GM19438 (cell line): ENCODE measurements at regions not wholly inside any gene's neighbourhood (a gene's known extent, or its start where the extent isn't known, plus 50 kb on each side); places are given as distances from the start of the nearest gene placed in this dataset.
A peak's percentile ranks its signal among the peaks of the same experiment; 100 is the strongest.

Experiments
- ATAC-seq: cut with Tn5 transposase; IDR thresholded peaks from one replicate; pipeline ENCODE4 v1.9.1; 2021; ENCODE audit warnings: low read depth; ENCODE audit not compliant: unreplicated experiment

DNA sequence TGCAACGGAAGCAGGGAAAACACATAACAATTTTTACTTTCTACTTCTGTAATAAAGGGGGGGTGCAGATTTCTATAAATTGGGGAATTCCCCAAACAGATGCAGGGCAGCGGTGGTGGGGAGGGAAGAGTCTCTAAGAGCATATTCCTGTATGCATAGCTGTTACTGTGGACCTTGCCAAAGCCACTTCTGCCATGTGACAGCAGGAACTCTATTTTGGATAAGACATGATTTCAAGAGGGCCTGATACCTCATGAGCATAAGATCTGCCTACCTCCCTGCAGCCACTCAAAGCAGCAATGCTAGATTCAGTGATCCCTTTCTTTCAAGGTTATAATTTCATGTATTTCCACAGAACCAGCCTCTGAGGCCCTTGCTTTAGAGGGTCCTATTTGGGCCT, 86.2 kb upstream of the CNKSR3 start:
- ATAC-seq: no peak

DNA sequence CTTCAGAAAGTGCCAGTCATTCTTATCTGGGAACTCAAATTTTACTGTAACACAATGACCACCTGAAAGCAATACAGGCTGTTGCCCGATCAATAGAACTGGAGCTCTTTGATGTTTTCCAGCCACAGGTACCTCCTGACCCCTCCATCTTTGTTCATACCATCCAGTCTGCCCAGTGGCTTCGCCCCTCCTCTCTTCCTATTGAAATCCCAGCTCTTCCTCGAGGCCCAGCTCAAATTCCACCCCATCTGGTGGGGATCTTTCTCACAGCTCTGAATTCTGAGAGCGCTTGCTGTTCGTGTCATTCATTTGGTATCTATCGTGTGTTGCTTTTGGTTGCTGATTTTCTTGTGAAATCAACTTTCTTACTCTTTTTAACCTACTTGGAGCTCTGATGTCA, 87.9 kb upstream of the CNKSR3 start:
- no peak for ATAC-seq

DNA sequence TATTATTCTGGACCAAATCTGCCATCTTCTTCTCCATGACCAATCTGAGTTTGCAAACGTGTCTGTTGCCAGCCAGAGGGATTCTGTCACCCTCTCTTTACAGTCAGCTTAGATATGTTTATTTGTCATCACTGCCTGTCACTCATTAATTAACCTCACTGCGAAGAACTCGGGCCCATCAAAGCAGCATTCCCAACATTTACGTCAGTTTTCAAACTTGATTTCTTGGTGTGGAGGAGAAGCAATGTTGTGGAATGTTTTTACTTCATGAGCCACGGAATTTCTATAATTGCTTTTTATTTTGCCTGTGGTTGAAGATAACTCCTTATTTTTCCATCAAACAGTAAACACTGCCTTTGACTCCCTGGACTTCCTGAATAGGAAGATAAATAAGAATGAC, 91.8 kb upstream of the CNKSR3 start:
- no peak for ATAC-seq

DNA sequence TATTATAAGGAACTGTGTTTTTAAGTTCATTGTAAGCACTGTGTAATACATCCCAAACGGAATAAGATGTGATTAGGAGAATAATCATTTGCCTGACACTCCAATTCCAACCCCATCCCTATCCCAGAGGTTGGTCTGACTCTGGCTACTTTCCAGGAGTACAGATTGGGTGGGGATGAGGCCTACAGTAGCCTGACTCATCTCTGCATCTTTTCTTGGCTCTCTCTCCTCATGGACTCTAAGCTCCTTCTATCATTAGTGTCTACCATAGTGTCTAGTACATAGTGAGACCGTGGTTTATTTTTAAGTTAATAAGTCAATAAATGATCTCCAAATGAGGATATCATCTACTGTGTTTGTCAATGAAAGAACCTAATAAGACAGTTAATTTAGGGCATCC, 92.2 kb upstream of the CNKSR3 start:
- ATAC-seq: no peak

DNA sequence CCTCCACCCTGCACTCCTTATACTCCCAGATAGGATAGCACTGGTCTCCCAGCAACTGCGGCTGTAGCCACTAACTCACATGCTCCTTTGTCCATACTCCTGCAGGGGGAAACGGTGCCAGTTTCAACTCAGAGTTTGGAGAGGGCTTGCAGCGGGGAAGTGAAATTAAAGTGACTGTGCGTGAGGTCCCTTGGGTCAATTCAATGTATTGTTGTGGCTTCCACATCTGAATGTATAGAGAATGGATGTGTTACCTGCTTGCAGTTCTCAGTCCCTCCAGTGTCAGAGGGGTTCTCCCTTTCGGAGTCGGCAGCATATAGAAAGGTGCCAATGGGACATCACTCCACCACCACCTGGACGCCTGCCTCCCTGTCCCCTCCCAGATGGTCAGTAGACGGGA, 93.6 kb upstream of the CNKSR3 start:
- no peak for ATAC-seq

DNA sequence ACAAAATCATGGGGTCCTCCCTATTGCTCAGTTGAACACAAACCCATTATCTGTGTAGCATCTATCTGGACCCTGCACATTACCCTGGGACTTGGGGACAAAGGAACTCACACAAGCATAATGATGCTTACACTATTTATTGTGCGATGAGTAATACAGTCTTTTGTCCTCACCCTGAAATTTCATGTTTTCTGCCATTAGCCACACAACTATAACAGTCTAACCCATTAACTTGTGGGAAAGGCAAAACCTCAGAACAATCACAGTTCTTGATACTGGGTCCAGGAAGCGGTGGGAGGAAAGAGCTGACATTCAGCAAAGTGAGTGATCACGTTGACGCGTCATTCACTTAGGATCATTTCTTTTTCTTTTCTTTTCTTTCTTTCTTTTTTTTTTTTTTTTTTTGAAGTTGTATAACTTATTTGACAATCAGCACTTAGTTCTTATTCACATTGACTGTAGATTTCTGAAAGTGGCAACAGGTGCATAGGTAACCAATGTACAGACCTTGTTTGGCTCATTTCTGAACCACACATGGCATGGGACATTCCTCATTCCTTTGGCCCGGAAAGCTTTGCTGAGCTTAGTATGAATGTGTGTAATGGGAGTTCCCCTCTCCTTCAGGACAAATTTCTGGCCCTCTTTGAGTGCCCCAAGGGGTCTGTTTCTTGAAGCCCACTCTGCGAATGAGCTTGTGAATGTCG, 94.8 kb upstream of the CNKSR3 start:
- ATAC-seq: peak; percentile 54

DNA sequence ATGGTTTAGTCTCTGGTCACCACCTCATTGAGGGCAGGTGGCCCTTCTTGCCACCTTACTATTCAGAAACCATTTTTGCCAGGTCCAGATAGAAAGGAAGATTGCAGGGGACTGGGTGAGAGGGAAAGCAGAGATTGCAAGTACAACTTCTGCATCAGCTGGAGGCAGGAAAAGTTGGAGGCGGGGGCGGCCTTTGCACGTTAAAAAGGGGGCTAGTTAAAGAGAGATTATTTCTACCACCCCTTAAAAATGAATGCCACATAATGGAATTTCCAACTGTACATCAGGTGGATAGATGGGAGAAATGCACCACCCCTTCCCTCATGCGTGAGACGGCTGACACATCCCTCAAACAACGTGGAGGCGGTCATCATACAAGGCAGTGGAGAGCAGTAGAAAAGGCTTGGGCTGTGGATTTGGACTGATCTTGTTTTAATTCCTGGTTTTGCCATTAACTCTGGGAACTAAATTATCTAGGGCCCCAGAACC, 95.4 kb upstream of the CNKSR3 start:
- ATAC-seq: no peak

DNA sequence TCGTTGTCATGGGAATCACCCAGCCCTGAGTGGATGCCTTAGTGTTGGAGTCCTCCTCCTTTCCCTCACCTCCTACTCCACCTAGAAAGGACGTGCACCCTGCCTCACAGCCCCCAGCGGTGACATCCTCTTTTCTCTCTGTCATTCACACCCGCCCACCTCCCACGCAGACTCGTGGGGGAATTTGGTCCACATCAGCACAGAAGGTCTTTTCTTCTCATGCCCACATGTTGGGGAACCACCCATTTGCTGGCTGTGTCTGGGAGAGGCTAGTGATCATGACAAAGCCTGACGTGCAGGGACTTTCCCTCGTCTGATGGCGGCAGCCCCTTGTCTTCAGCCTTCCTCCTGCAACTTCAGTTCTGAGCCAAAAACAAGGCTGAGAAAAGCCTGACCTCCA, 96.0 kb upstream of the CNKSR3 start:
- ATAC-seq: peak; percentile 54

DNA sequence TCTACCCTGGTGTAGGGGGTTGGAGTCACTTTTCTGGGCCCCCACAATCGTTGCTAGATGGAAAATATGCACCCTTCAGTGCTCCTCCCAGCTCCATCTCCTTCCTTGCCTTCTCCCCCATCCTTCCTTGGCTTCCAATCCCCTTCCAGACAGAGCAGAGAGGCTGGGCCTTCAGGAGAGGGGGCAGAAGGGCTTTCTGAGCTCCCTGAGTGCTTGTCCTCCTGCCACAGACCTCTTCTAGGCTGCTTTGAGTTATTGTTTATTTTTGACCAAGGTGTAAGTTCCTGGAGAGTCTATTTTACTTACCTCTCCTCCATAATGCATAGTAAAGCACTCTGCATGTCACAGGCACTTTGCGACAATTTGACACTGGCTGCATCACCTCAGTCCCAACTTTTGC, 96.4 kb upstream of the CNKSR3 start:
- peak; percentile 2 for ATAC-seq

DNA sequence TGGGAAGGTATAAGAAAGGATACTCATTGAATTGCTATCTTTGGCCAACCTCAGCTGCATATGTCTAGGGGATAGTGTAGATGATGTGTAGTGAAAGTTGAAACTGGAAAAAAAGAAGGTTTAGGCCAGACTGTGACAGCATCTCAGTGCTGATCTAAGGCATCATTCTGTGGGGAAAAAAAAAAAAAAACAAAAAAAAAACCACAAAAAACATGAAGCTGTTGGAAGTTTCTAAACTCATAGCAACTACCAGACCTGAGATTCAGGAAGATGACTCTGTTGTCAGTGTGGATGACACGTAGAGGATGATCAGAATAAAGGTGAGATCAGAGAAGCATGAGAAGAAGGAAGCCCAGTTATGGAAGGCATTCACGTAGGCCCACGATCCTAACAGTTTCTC, 100.8 kb upstream of the CNKSR3 start:
- no peak for ATAC-seq

DNA sequence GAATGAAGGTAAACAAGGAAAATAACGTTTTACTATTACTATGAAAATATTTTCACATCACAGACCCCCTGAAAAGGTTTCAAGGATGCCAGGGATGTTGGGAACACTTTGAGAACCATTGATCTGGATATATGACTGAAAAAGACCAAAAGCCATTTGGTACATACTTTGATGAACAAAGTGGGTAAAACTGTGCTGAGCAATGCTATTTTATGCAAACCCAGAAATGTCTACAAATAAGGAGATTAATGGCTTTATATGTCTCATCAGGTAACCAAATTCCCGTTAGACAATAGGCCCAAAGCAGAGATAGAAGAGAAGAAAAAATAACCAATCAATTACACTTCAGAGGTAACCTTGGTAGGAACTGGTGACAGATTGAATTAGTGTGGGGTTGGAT, 101.4 kb upstream of the CNKSR3 start:
- no peak for ATAC-seq

DNA sequence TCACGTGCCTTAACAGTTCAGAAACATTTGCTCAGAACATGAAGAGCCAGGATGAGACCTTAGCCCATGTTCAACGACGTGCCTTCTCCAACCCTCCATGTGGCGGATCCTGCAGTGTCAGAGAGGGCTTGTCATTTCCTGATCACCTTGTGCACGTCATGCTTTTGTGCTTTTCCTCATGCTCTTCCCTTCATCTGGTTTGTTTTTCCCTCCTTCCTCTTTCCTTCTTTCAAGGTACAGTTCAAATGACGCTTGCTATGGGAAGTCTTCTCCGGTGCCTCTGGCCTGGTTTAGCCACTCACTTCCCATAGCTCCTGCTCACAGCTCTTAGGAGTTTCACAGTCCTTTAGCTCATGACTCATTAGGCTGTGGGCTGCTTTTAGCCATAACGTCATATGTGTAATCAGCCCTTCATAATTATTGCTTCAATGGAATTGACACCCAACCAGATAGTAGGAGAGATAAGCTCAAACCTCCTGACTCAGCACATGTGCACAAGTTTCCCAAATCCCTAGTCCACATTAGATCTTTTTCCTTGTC, 102.7 kb upstream of the CNKSR3 start:
- no peak for ATAC-seq

DNA sequence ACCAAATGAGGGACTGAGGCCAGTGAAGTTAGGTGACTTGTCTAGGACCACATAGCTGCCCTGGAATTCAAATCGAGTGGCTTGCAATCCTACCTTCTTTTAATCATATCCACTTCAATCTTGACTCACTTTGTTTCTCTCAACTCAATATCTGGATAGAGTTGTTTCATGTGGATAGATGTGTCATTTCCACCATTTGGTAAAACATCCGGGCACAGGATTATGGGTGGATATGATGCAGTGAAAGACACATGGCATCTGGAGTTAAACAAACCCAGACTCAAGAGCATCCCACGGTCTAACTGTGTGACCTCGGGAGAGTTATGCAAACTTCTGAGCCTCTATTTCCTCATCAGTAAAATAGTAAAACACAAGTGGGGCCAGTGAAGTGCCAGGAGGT, 103.6 kb upstream of the CNKSR3 start:
- ATAC-seq: no peak

DNA sequence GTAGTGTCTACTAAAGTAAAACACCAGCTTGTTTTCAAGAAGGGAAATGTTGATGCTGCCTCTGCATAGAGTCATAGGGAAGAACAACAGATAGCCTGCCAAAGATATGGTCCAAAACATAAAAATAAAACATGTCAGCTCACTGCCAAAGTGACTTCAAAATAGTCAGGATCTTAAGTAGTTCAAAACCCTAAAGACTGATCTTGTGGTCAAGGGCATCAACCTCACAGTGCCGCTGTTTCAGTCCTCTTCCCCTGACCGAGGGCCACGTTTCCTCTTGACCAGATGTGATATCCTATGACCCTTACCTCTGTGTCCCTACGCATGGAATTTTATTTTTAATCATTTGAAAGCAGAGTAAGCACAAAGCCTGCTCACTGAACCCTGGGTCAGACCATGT, 104.2 kb upstream of the CNKSR3 start:
- no peak for ATAC-seq

DNA sequence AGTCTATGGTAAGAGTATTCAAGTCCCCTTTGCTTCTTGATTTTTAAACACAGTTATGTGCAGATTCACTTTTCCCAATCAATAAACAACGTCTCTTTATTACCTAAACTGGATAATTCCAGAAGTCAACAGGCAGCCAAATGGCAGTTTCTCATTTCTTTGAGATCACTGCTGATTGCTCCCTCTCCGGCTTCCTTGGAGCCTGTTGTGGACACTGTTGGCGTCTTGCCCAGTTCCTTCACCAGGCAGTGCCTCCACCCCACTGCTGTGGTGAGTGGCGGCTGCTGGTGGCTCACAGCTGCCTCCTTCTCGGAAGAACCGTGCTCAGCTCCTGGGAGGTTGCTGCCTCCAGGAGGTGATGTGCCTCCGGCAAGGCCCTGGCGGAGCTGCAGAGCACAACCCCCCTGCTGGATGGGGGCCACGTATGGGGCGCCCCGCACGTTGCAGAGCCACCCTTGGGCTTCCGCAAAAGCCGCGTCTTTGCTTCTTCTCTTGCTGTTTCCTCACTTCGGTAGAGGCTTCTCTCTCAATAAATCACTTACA, 105.1 kb upstream of the CNKSR3 start:
- ATAC-seq: no peak

DNA sequence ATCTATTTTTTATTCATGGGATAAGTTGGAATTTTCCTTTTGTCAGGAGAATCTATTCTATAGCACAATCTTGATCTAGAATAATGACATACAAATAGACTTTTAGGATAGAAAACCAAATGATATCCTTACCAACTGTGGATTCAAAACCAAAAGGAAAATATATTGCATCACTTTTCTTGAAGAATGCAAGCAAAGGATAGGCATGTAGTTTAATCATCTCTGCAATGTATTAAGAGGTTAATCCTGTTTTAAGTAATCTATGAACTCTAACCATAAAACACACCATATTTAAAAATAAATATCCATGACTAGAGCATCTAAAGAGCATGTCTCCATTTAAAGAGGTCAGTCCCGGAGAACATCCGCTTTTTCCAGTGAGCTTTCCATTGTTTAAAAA, 106.7 kb upstream of the CNKSR3 start:
- ATAC-seq: no peak

DNA sequence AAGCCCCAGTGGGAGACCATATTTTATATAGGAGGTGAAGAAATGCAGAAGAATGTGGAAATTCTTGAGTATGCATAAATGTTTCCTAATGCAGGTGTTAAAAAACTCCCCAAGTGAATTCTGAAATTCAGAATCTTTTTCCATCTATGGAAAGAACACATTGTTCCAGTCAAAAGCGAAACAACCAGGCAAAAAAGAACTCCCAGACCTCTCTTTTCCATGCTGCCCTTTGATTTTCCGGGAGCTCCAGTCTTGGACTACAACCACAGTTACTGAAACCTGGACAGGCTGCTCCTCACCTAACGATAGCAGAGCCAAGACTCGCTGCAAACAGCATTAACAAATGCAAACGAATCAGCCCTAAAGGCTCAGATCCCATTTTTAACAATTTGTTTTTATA, 108.7 kb upstream of the CNKSR3 start:
- no peak for ATAC-seq

DNA sequence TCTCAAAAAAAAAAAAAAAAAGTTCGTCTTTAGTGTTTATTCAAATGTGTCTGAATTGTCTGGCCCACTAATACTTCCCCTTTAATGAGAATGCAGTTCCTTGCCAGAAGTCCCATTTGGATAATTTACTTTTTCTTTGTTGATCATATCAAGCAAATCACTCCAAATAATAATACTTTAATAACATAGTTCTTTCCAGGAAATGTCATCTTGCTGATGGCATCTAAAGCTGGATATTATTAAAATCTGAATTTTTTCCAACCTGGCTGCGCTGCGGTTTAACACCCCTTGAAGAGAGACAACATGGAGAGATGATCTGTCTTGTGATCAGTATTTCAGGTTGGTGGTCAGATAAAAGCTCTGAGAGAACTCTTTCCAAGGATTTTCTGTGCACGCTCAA, 111.2 kb upstream of the CNKSR3 start:
- ATAC-seq: no peak

DNA sequence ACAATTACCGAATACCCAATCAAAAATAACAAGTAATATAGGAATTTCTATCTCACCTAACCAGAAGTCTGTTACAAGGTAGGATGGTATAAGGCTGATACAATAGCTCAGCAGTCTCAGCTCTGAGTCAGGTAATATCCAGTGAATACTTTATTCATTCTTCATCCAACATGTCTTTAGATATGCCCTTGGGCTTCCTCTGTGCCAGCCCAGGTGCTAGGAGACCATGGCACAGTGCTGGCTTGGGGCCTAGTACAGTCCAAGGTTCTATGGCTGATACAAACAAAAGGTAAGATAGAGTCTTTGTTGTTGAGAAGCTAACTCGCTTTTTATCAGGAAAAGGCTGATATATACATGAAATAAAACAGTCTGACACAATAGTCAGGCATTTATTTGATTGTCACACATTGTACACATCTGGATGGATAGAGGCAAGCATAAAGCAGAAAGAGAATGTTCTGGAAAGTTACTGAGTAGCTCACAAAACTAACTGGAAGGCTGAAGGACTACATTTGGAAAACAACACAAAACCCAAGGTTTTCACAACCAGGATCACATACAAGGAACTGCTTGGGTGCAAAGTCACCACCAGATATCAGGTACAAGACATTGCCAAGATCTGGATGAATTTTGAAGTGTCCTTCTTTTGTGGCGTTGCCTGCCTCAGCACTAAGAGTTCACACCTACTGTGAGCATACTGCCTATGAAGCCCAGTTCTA, 110.4 kb upstream of the SCAF8 start:
- ATAC-seq: no peak

DNA sequence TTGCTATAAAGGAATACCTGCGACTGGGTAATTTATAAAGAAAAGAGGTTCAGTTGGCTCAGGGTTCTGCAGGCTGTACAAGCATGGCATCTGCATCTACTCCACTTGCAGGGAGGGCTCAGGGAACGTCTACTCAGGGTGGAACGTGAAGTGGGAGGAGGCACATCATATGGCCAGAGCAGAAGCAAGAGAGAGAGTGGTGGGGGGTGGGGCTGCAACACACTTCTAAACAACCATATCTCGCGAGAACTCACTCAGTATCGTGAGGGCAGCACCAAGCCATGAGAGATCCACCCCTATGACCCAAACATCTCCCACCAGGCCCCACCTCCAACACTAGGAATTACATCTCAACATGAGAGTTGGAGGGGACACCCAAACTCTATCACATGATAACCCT, 109.8 kb upstream of the SCAF8 start:
- ATAC-seq: no peak

DNA sequence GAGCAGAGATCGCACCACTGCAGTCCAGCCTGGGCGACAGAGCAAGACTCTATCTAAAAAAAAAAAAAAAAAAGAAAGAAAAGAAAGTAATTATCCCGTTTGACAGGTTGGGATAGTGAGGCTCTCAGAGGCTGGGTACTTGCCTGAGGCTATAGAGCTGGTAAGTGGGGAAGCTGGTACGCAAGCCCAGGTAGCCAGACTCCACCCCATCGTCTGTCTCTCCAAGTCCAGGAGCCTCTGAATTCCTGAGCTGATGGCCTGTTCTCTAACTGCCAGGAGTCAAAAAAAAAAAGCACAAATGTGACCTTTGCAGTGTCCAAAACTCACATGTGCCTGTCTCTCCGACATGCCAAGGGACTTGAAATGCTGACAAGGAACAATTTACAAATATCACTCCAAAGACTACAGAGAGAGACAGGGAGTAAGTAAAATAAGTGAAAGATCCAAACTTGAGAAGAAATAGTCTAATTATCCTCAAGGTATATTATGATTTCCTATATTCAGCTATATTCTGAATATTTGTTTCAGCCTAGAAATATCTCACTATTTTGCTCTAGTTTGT, 109.1 kb upstream of the SCAF8 start:
- ATAC-seq: no peak
